ENCODE measurements at regions not wholly inside any gene's neighbourhood (a gene's known extent, or its start where the extent isn't known, plus 50 kb on each side); places are given as distances from the start of the nearest gene placed in this dataset.

GRCh38 chr1:143553627-143554026, 418.2 kb downstream of the FAM72C start:
- no peak for TF ChIP-seq EZH2phosphoT487 (IDR thresholded peaks at IDR 0.05; ENCODE audit: insufficient read depth, low read depth)
- no peak for TF ChIP-seq EZH2 (IDR thresholded peaks at IDR 0.05; ENCODE audit: insufficient read depth, poor library complexity, severe bottlenecking)

Data from GM23248 (cell line).